ENCODE measurements at regions not wholly inside any gene's neighbourhood (a gene's known extent, or its start where the extent isn't known, plus 50 kb on each side); places are given as distances from the start of the nearest gene placed in this dataset.

- CTCF ChIA-PET: no interaction called here
- POLR2A ChIA-PET: no interaction called here
These were observed 942.8 kb upstream of the TENM4 start for GRCh38 chr11:80383655-80384054.

DNA sequence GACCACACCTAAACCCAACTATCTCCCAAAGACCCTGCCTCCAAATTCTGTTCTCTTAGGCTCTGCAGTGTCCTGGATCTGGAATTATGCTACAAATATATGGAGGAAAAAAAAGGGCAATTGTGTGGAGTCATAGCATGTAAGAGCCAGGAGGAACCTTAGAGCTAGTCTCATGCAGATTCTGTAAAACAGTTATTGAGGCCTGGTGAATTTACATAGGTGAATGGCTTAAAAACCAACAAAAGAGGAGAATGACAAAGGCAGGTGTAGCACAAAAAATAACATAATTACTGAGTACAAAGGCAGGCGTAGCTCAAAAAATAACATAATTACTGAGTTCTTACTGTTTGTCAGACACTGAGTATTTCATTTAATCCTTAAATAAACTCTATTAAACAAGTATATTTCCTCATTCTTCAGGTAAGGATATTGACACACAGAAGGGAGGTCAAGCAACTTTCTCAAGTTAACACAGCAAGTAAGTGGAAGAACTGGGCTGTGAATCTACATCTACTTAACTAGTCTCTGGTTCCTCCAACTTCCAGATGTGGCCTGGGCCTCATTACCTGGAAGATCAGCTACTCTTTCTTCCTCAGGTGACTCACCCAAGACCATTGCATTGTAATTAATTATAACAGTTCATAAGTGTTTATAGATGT, 938.9 kb upstream of the TENM4 start:
- ChIA-PET POLR2A (no interaction called here), CTCF (no interaction called here)

DNA sequence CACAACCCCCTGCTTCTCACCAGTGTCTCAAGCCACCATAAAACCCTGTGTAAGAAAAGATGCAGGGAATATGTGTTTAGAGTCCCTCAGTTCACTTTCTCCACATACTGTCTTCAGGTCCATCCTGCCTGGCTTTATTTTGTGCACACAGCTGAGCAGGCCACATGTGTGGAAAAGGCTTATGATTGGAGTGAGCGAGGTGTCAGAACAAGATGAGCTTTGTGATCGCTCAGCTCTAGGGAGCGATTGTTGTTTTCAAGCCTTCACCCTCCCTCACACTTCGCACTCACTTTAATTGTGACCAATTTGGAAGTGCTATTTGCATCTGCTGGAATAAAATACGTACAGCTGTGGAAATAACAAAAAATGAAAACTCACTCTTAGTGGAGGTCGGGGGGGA, 931.1 kb upstream of the TENM4 start:
- POLR2A ChIA-PET: no interaction called here
- CTCF ChIA-PET: no interaction called here

DNA sequence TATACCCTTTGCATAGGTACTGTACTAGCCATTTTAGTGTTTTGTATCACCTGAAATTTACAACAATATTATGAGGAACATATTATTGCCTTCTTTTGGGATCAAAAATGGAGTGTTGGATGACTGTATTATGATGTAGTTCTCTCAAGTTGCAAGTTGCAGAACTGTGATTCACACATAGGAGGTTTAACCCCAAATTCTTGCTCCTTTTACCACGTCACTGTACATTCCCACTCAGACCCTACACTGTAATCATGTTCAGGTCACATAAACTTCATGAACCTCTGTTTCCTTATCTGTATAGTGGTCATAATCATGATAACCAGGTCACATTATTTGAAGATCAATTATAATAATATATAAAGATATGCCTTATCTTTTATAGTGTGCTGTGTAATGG, 925.1 kb upstream of the TENM4 start:
- ChIA-PET POLR2A (no interaction called here), CTCF (no interaction called here)

- ChIA-PET POLR2A (no interaction called here), CTCF (no interaction called here)
These were observed 924.4 kb upstream of the TENM4 start for GRCh38 chr11:80365076-80365725.

DNA sequence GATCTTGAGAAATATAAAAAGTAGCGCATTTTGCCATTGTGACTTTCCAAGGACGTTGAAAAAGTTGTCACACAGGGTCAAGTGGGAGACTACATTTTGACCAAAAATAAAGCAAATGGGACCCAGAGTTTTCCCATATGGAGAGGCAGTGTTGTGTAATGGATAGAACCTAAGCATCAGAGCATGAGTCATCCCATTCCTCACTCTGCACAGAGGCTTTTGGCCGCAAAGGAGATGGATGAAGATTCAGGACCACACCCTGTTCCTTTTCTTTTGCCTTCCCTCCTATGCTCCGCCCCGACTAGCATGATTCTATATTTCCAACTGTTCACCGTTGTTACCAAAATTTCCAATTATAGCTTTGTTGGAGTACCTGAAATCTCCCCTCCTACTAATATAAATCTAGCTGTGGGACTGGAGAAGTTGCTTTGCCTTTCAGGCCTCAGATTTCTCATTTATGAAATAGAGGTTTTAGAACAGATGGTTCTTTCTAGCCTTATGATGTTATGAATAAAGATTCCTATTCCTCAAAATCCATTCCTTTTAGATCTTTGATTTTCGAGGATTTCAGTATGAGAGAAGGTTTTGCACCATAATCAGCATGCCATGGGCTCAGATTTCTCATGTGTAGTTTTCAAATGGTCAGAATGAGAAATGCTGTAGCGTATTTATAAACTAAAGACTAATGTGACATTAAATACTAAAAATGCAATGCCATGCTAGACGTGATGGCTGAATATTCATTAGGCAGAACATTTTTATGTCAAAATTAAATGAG, 921.9 kb upstream of the TENM4 start:
- POLR2A ChIA-PET: no interaction called here
- CTCF ChIA-PET: no interaction called here

- POLR2A ChIA-PET: no interaction called here
- CTCF ChIA-PET: no interaction called here
These were observed 914.4 kb upstream of the TENM4 start for GRCh38 chr11:80355251-80355650.

DNA sequence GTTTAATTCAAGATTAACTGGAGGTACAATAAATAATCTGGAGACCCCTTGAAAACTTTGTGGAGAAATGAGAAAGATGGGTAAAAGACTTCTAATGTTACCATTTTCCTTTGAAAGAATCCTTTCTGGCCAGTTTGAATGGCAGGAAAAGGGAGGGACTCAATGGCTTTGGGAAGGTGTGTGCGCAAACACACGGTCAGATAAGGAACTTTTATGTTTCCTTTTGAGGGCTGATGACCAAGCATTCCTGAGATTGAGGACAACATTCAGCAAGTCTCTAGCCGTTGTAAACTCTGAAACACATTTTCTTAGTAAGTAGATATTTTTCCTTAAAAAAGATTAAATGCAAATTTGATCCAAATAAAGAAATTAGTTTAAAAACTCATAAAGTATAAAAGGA, 909.7 kb upstream of the TENM4 start:
- CTCF ChIA-PET: no interaction called here
- POLR2A ChIA-PET: no interaction called here

GRCh38 chr11:80349997-80350396, 909.2 kb upstream of the TENM4 start:
- ChIA-PET CTCF (no interaction called here), POLR2A (no interaction called here)

DNA sequence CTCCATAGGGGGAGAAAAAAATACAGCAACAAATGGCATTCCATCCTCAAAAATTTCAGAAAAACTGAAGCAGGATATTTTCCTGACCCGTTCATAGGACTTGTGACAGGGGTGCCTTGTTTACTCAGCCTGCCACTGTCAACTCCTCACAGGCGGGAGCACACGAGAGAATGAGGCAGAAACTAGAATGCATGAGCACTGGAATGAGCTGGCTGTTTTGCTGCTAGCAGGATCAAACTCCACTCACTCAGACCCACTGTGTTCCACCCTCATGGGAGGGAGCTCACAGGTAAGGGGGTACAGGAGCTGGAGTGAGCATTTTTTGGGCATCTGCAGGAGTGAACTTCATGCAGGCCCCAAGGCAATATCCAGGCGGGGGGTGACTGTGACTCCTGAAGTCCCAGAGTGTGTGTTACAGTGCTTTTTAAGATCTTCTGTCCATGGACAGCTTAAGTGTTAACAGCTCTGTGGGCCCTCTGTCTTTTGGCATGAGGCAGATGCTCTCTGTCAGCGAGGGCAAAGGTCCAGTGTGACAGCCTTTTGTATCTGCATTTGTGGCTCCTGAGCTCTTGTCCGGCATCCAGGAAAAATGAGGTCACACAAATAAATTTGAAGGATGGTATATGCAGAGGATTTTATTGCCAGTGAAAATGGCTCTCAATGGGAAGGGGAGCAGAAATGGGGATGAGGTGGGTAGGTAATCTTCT, 905.7 kb upstream of the TENM4 start:
- CTCF ChIA-PET: no interaction called here
- POLR2A ChIA-PET: no interaction called here

GRCh38 chr11:80343436-80343835, 902.6 kb upstream of the TENM4 start:
- ChIA-PET CTCF (no interaction called here), POLR2A (no interaction called here)

GRCh38 chr11:80338231-80338630, 897.4 kb upstream of the TENM4 start:
- CTCF ChIA-PET: no interaction called here

DNA sequence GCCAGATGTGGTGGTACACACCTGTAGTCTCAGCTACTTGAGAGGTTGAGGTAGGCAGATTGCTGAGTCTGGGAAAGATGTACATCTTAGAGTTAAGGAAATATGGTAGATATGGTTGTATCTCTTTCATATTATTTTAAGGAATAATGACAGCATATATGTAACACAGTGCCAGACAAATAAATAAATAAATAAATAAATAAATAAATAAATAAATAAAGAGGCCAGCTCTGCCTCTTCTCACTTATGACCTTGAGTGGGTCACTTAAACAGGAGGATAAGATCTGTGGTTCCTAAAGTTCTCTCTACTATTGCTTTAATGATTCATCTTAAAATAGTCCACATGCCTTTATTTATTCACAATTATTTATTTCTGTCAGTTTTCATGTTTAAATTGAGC, 890.9 kb upstream of the TENM4 start:
- POLR2A ChIA-PET: no interaction called here
- CTCF ChIA-PET: no interaction called here

More at GRCh38 chr11:80338231-80338630, 897.4 kb upstream of the TENM4 start:
- POLR2A ChIA-PET: no interaction called here

DNA sequence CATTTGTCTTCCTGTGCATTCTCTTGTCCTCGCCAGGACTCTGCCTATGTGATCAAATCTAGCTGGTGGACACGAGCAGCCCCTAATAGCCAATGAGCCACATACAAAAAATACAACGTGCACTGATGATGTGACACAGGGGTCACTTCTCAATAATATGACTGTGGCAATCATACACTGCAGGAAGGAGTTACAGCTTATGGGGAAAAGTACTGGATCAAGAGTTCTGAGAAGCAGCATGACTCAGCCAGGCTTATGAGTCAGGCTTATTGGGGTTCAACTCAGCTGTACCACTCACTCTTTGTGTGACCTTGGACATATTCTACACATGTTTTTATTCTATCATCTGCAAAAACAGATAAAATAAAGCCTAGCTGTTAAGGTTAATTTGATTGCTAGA, 889.4 kb upstream of the TENM4 start:
- POLR2A ChIA-PET: no interaction called here
- CTCF ChIA-PET: no interaction called here

GRCh38 chr11:80328774-80329173, 887.9 kb upstream of the TENM4 start:
- ChIA-PET CTCF (no interaction called here), POLR2A (no interaction called here)

GRCh38 chr11:80327956-80328614, 887.3 kb upstream of the TENM4 start:
- POLR2A ChIA-PET: no interaction called here
- CTCF ChIA-PET: no interaction called here

GRCh38 chr11:80321786-80322185, 881.0 kb upstream of the TENM4 start:
- POLR2A ChIA-PET: no interaction called here
- CTCF ChIA-PET: no interaction called here

DNA sequence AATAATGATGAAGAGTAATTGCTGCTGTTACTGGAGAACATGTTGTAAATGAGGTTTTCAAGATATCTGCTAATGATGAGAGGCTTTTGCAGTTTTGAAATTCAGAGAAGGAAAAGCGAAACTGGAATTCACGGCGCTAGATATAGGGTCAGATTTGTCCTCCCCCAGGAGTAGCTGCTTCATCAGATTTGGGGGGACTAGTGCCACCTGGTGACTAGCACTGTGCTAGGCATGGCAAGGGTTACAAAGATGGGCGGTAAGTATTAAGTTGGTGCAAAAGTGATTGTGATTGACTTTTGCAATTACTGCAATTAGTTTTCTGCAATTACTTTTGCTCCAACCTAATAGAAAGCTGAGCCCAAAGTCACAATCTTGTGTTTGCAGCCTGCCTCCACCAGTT, 879.9 kb upstream of the TENM4 start:
- ChIA-PET CTCF (no interaction called here), POLR2A (no interaction called here)

DNA sequence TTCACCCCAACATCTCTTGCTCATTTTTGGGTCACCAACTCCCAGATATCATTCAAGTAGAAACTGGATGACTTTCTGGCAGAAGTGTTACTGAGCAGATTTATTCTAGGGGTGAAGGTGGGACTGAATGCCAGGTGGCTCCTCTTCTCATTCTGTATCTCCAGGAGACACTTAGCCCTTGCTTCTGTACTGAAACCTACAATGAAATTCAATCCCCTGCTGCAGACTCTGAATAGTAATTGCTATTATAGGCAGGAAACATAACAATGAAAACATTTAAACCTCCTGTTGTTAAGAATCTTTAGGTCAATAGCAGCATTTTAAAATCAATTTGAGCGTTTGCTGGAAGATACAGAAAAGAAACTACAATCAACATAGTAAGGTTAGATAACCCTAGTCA, 879.4 kb upstream of the TENM4 start:
- ChIA-PET CTCF (no interaction called here), POLR2A (no interaction called here)

GRCh38 chr11:80317612-80318011, 876.8 kb upstream of the TENM4 start:
- POLR2A ChIA-PET: no interaction called here
- CTCF ChIA-PET: no interaction called here

DNA sequence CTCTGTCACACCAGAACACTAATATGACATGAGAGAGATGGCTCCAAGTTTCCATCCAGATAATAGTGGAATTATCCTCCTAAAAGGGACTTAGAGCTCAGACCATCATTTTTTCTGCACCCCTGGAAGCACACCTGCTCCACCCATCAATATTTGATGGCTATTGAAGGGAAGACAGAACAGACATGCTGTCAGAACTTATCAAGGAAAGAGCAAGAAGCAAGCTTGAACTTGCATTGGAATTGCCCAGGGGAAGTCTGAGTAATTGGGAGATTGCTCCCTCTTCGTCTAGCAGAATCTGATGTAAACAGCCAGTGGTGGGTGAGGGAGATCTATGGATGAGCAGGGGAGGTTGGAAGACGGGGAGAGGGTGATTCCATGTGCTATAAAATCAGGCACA, 874.4 kb upstream of the TENM4 start:
- ChIA-PET POLR2A (no interaction called here), CTCF (no interaction called here)
